22Rv1 (cell line): ENCODE measurements at regions not wholly inside any gene's neighbourhood (a gene's known extent, or its start where the extent isn't known, plus 50 kb on each side); places are given as distances from the start of the nearest gene placed in this dataset.

Experiments used
- H3K27ac ChIP-seq: fragments of 450-650 bp; 2 replicates; pipeline ENCODE4 v1.5.1; 2017
- ZFX ChIP-seq: fragments of 450-650 bp; IDR thresholded peaks from 2 replicates; pipeline ENCODE4 v1.6.1; 2017; ENCODE audit warnings: antibody characterized with exemption, borderline replicate concordance
- TF ChIP-seq, protein P1 (sequence below): fragments of 450-650 bp; IDR thresholded peaks from 2 replicates; pipeline ENCODE4 v1.5.1; 2017; ENCODE audit warnings: mild to moderate bottlenecking

DNA sequence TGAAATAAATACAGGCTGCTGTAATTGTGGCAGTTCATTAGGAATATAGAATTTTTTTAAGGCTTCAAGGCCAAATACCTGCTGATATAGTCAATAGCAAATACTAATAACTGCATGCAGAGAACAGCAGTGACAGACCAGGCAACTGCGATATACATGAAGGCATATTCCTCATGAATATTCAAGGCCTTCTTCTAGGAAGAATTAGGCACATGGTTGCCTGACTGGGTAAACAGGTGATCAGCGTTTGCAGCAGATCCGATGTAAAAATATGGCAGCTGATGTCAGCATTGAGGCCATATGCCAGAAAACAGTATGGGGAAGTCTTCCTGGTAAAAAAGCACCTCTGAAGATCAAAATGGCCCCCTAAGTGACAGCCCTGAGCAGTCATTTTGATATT, 629.7 kb downstream of the UQCRFS1 start:
- no peak overlapping the region for H3K27ac ChIP-seq
- TF ChIP-seq ZFX = no peak
- TF ChIP-seq, protein P1, sequence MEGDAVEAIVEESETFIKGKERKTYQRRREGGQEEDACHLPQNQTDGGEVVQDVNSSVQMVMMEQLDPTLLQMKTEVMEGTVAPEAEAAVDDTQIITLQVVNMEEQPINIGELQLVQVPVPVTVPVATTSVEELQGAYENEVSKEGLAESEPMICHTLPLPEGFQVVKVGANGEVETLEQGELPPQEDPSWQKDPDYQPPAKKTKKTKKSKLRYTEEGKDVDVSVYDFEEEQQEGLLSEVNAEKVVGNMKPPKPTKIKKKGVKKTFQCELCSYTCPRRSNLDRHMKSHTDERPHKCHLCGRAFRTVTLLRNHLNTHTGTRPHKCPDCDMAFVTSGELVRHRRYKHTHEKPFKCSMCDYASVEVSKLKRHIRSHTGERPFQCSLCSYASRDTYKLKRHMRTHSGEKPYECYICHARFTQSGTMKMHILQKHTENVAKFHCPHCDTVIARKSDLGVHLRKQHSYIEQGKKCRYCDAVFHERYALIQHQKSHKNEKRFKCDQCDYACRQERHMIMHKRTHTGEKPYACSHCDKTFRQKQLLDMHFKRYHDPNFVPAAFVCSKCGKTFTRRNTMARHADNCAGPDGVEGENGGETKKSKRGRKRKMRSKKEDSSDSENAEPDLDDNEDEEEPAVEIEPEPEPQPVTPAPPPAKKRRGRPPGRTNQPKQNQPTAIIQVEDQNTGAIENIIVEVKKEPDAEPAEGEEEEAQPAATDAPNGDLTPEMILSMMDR = no peak

DNA sequence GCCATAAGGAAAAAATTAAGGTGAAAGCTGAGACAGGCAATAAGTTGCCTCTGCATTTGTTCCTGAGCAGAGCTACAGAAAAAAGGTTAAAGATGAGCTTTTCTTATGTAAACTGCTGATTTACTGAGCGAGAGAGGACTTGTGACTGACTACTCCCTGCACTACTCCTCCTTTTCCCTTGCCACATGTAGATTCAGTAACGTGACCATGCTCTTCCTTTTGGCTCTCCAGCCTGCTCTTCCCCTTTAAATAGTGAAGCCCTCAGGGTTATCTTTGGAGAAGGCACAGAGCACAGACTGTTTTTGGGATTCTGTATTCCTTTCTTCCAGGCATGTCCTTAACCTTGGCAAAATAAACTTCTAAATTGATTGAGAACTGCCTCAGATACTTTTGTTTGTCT, 630.2 kb downstream of the UQCRFS1 start:
- no peak overlapping the region for H3K27ac ChIP-seq

DNA sequence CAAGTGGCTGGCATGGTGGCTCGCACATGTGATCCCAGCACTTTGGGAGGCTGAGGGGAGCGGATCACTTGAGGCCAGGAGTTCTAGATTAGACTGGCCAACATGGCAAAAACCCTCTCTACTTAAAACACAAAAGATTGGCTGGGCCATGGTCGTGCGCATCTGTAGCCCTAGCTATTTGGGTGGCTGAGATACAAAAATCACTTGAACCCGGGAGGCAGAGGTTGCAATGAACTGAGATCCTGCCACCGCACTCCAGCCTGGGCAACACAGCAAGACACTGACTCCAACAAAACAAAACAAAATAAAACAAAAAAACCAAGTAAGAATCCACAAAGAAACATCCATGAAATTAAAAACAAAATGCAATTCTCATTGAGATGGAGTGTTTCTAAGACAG, 630.6 kb downstream of the UQCRFS1 start:
- TF ChIP-seq ZFX = no peak
- TF ChIP-seq, protein P1 = no peak

More for the DNA sequence above, 630.2 kb downstream of the UQCRFS1 start:
- TF ChIP-seq, protein P1 = no peak
- no peak for TF ChIP-seq ZFX

DNA sequence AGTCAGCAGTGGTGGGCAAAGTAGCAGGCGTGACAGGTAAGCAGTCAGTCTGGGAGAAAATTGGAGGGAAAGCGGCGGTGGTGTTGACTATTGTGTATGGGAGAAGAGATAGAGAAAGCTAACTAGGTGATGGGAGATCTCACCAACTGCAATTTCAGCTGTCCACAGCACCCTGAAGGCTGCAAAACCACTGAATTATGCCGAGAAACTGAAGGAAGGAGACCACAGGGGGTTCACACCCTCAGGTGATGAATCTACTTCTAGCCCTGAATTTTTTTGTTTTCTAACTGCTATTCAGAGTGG, 631.5 kb downstream of the UQCRFS1 start:
- no peak overlapping the region for H3K27ac ChIP-seq
- TF ChIP-seq ZFX = no peak
- TF ChIP-seq, protein P1 = no peak

More for the DNA sequence above, 630.6 kb downstream of the UQCRFS1 start:
- no peak overlapping the region for H3K27ac ChIP-seq

DNA sequence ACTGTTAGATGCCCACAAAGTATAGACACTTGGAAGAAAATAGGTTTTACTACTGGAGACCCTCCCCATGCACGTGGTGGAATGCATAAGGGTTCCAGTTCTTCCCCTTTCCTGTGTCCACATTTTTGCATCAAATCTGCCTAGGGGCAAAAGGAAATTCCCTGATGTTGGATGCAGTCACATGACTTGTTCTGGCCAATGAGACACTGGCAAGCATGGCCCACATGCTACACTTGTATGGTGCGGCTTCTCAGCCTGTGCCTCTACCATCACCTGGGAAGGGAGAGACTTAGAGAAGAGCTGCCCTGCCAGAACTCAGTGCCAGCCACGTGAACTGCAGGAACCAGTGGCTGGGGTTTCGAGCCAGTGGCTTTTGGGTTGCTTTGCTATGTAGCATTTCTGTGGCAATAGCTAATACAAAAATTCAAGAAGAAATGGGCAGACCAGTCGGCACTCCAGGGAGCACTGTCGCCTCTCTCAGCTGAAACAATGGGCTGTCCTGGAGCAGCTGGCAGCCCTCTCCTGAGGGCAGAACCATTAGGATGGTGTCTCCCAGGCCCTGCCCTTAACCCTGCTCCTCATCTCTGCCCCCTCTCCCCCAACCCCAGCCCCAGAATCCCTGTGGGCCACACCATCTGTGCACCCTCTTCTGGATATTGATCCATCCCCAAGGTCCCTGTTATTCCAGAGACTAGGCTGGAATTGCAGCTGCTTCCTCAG, 634.0 kb downstream of the UQCRFS1 start:
- H3K27ac ChIP-seq = no peak overlapping the region
- TF ChIP-seq ZFX = no peak
- TF ChIP-seq, protein P1 = no peak

DNA sequence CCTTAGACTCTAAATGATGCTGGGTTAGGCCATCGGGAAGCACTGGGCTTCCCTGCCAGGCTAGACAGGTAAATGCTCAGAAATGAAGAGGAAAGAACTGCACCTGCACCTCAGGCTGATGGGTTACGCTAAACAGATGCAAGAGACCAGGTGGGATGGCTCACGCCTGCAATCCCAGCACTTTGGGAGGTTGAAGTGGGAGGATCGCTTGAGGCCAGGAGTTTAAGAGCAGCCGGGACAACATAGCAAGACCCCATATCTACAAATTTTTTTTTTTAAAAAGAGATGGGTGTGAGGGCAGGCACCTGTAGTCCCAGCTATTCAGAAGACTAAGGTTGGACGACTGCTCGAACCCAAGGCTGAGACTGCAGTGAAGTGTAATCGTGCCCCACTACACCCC, 634.7 kb downstream of the UQCRFS1 start:
- H3K27ac ChIP-seq = no peak overlapping the region
- TF ChIP-seq ZFX = no peak
- TF ChIP-seq, protein P1 = no peak

DNA sequence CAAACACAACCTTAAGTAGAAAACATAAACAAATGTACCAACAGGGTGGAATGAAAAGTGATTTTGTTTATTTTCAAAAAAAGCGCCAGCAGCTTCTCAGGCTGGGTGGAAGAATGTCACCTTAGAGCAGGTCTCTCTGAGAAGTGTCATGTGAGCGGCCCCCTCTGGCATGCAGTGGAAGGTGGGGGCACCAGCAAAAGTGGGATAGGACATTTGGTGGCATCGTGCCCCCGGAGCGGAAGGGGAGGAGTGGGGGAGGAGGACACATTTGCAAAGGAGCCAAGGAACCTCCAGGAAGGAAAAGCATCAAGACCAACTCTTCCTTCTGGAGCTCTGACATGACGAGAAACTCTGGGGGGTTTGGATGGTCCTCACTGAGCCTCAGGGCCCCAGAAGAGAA, 635.3 kb downstream of the UQCRFS1 start:
- no peak overlapping the region for H3K27ac ChIP-seq

More for the DNA sequence above, 635.3 kb downstream of the UQCRFS1 start:
- TF ChIP-seq, protein P1 = no peak
- TF ChIP-seq ZFX = no peak
